Mammary epithelial cell (primary cell): ENCODE measurements at regions not wholly inside any gene's neighbourhood (a gene's known extent, or its start where the extent isn't known, plus 50 kb on each side); places are given as distances from the start of the nearest gene placed in this dataset.

ENCODE experiments used
- CTCF ChIP-seq, 2 donors: IDR thresholded peaks in 1 of 2; conservative IDR thresholded peaks in 1 of 2; 2 replicates each; pipeline ENCODE4 v1.5.1; 2011 to 2012; ENCODE audit warnings: inconsistent platforms in 2 of 2, low read length in 2 of 2, mild to moderate bottlenecking in 2 of 2, control low read depth in 1 of 2, low read depth in 1 of 2; ENCODE audit not compliant: insufficient read depth in 1 of 2; ENCODE audit errors: extremely low read depth in 1 of 2
- EZH2 ChIP-seq: IDR thresholded peaks from 2 replicates; pipeline ENCODE4 v1.6.1; 2012; ENCODE audit warnings: low read length, inconsistent platforms, borderline replicate concordance

- TF ChIP-seq CTCF (conservative IDR thresholded peaks at IDR 0.05 in 1 of 2, IDR thresholded peaks at IDR 0.05 in 1 of 2; ENCODE audit: extremely low read depth in 1 of 2, insufficient read depth in 1 of 2, low read depth in 1 of 2, low read length in 2 of 2), result no peak
- TF ChIP-seq EZH2, result no peak
These were observed 83.7 kb upstream of the SEPTIN5 start for GRCh38 chr22:19630614-19631013.
